NCI-H146 (cell line): ENCODE measurements at regions not wholly inside any gene's neighbourhood (a gene's known extent, or its start where the extent isn't known, plus 50 kb on each side); places are given as distances from the start of the nearest gene placed in this dataset.
A peak's percentile ranks its signal among the peaks of the same experiment; 100 is the strongest.

Experiments used
- DNase-seq: peaks from one replicate; lab custom pipeline; 2025; lab: John Stamatoyannopoulos, UW

DNA sequence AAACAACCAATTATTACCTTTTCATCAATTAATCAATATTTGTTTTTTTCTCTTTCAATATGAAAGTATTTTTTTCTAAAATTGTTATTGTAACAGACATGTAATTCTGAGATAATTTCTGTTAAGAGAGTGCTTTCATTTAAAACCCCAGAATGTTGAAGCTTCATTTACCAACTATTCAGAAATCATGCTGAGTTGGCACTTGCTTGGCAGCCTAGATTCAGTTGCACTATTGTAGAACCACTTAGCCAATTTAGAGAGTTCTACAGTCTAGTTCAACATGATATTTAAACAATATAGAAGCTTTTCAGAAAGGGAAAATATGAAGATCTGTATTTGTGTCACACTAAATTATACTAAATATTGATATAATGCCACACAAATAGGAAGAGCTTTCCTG lies 56.1 kb upstream of the NKAIN2 start:
- DNase-seq, result no peak

DNA sequence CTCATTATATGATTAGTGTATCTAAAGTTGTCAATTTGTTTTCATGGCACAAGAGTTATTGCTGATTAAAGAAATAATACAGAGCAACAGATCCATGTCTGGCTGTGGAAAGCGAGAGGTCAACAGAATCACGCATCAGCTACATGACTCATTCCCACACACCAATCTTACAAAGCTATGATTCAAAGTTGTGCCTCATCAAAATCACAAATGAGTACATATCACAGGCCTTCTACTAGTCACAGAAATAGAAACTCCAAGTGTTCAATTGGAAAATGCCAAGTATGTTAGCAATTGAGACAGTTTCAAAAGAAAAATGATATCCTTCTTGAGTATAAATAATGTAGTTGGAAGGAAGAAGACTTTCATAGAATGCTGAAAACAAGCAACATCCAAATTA lies 57.8 kb upstream of the NKAIN2 start:
- no peak for DNase-seq

DNA sequence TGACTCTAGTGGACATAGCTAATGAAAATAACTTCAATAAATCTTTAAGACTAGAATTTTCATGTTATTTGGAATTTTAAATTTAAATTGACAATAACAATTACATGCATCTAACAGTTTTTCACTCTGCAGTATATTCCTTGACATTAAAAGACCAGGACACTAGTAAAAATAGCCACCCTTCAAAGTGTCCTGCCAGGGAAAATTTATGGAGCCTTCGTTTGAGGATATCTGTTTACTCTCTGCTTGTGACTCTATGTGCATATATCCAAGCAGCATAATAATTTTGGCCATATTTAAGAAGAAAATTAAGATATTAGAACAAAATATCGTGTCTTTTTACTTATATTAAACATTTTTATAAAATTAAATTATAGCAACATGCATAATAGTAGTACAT lies 58.8 kb upstream of the NKAIN2 start:
- no peak for DNase-seq

DNA sequence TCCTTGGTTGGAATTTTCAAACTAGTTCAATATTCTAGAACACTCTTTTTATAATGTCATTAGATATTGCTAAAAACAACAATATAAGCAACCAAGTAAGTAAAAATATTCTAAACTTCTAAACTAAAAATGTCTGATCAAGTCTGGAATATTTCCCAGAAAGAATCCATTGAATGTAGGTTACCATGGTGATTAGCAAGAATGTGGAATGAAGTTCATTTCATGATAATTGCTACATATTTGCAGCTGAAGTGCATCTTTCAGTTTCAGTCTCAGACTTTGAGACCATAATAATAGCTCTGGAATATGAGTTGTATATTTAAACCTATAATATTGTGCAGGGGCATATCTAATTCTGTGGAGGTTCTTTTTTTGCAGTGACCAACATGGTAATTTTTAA lies 61.0 kb upstream of the NKAIN2 start:
- DNase-seq, result no peak

DNA sequence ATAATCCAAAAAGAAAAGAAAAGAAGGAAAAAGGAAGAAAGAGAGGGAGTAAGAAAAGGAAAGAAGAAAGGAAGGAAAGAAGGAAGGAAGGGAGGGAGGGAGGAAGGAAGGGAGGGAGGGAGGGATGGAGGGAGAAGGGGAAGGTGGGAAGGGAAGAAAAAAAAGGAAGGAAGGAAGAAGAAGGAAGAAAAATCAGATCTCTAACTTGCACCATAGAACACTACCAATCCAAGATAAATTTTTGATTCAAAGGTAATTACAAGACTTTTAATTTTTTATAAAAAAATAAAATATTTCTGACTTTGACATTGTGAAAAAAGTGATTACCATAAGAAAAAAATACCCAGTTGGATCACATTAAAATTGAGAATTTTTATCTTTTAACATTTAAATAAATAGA lies 70.5 kb upstream of the NKAIN2 start:
- no peak for DNase-seq

DNA sequence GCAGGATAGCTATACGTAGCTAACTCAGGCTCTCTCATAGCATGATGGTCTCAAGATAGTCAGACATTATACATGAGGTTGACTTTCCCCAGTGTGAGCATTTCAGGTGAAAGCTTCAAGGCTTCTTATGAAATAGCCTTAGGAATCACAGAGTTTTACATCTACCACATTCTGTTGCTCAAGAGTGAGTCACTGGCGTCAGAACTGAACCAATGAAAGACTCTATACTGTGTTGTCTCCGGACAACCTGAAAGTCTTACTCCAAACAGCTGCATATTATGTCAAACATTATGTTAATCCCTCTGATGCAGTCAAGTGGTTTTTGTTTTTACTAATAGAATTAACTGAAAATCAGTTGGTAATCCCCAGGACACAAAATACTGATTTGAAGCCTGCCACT lies 79.8 kb upstream of the TRDN start:
- DNase-seq, result no peak

DNA sequence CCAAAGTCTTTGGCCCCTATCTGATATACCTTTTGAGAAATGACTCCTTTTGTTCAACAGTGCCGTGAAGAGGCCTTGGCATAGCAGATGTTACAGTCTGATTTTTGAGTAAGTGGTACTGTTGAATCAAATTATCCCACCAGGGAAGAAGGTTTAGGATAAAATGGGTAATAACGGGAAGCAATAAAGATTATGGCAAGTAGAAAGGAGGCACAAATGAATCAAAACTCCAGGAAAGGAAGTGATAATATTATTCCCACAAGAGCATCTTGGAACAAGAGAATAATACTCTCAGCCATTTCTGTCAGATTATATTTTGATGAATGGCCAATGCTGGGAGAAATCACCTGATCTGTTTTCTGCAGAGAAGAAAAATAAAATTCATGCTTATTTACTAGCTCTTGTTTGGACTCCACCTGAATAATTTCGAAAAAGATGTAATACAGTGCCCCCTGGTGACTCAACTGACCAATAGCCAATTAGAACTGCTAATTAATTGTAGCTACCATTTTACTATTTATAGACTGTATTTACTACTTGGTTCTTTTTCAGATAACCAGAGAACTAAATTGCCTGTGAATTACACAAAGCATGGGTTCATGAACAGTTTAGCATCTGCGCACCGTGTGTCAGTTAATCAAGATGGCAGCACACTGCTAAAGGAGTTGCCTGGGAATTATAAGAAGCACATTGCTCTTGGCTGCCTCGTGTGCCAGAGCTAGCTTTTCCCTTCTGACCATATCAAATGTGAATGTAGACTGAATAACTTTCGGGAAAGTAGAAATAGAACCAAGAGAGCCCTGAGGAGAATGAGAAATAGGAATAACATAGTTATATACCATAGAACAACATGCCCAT lies 78.5 kb upstream of the TRDN start:
- DNase-seq, result peak; percentile 76

DNA sequence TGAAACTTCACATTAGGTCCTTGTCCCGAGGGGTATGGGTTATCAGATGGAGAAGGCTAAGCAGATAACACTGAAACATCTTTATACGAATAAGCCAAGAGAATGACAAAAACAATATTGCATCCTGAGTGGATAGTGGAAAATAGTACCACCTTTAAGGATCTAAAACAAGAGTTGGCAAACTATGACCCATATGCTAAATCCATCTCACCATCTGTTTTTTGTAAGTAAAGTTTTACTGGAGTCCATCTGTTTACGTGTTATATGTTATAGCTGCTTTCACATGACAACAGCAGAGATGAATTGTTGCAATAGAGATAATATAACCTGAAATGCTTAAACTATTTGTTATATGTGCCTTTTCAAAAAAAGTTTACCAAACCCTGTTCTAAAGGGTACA lies 76.1 kb upstream of the TRDN start:
- DNase-seq, result no peak

DNA sequence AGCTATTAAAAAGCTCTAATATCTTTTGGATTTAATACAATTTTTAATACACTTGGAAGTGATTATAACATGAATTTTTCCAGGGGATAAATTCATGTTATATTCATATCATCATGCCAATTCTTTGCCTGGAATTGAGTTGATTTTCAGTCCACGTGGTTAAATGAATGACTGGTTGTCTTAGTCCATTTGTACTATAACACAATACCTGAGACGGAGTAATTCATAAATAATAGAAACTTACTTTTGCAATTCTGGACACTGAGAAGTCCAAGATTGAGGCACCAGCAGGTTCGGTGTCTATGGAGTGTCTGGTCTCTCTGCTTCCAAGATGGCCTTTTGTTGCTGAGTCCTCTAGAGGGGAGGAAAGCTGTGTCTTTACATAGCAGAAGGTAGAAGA lies 66.2 kb upstream of the TRDN start:
- no peak for DNase-seq

DNA sequence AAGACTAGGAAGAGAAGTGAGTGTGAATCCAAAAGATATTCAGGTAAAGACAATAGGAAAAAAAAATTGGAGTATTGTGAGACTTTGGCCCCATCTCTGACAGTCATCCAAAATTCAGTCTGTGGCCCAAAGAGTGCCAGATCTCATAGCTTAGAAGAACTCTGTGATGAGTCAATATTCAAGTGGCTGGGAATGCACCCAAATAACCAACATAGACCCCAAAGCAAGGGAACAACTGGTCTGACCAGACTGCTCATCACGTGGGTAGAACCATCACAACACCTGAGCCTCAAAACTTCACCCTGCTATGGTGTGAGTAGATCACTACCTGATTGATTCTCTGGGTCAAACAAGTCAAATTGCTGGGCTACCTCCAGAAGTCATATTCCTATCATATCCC lies 51.1 kb upstream of the TRDN start:
- DNase-seq, result no peak
